ENCODE measurements at regions not wholly inside any gene's neighbourhood (a gene's known extent, or its start where the extent isn't known, plus 50 kb on each side); places are given as distances from the start of the nearest gene placed in this dataset.
"Not testable (repeated sequence)": the region's sequence is repeated elsewhere in the genome, so short reads cannot be mapped to it uniquely, and the experiment has no call there.

GRCh38 chr13:85216576-85216975 lies 582.6 kb downstream of the SLITRK6 start:
- no peak for DNase-seq (ENCODE audit: low spot score)

DNA sequence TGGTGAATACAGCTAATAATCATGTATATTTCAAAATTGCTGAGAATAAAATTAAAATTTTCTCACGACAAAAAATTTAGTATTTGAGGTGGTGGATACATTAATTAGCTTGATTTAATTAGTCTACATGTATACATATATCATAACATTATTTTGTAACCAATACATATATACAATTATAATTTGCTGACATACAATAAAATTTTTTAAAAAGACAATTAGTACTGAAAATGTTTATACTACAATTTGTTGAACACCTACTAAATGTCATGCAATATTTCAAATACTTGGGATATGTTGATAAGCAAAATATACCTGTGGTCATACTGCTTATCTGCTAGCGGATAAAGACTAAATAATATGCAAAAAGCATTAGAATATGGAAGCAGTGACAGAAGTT lies 586.5 kb downstream of the SLITRK6 start:
- DNase-seq (ENCODE audit: low spot score) = no peak

- DNase-seq (ENCODE audit: low spot score) = no peak
Observed at GRCh38 chr13:85204668-85205344, 594.4 kb downstream of the SLITRK6 start.

DNA sequence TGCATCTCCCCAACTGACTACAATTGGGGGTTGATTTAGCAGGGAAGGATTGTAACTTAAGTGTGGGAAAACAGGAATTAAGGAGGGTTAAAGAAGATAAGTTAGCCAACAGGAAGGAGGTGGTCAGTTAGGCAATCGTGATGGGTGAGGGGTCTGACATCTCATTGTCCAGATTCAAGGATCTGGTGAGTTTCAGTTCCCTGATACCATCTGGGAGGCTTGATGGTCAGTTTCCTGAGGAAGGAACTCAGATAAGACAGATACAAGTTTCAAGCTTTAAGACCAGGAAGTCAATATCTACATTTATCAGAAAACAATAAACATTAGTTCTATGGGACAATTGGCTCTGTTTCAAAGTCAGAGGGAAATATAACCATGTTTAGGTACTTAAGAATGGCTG lies 601.8 kb downstream of the SLITRK6 start:
- DNase-seq (ENCODE audit: low spot score) = no peak

GRCh38 chr13:85194482-85194881 lies 604.7 kb downstream of the SLITRK6 start:
- no peak for DNase-seq (ENCODE audit: low spot score)

DNA sequence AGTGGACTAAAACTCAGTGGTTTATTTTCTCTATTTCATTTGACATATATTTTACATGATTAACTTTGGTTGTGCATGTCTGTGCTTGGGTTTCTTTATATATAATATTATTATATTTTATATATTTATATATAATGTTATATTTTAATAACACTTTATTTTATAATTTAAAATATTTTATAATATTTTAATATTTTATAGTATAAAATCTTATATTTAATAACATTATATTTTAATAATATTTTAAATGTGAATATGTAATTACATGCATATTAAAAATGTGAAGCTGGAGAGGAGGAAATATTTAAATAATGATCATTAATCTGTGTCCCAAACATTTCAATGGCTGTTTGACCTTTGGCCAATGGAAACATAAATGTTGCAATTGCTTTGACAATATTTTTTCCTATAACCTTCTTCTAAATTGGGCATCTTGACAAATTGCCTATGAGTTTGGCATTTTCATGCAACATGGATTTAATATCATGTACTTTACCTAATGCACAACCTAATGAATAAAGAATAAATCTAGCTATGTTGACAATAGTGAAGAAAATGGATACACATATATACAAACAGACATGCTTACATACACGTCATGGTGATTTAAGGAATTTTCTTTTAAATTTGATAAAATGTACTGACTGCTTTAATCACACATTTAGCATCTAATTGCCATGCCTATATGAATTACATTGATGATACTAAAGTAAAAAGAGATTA lies 607.1 kb downstream of the SLITRK6 start:
- no peak for DNase-seq (ENCODE audit: low spot score)

DNA sequence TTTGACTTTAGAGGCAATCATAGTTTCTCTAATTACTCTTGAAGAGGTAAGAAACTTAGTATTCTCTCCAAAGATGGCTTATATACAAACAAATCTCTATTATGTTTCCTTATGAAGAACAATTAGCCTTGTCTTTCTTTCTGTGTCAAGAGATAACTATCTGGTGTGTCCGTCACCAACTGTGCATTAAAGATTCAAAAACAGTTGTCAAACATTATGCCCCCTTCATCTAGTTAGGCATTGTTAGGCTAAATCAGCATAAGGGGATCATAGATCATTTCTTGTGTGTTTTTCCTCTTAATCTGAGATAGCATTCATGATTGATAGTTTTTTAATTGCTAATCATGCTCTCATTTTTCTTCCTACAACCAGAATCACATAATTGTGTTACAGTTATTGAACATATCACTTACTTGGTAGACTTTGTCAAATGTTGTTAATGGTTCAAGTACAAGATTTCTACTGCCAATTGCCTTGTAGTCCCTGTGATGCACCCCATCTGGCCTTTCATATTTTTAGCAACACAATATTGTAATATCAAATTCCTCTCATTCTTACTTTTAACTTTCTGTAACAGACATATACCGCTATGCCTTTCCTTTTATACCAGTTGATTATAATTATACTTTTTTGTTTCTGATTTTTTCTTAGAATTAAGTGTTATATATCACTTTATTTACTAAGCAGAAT lies 612.7 kb downstream of the SLITRK6 start:
- no peak for DNase-seq (ENCODE audit: low spot score)

DNA sequence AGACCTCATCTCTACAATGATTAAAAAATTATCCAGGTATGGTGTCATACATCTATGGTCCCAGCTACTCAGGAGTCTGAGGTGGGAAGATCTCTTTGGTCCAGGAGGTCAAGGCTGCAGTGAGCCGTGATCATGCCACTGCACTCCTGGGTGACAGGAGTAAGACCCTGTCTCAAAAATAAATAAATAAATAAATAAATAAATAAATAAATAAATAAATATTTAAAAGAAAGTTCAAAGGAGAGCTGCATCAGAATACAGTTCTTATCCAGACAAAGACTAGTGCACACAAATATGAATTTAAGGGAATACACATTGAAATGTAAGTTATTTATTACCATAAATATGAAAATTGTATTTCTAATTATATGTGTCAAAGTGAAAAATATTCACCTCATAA lies 624.9 kb downstream of the SLITRK6 start:
- DNase-seq (ENCODE audit: low spot score) = no peak

DNA sequence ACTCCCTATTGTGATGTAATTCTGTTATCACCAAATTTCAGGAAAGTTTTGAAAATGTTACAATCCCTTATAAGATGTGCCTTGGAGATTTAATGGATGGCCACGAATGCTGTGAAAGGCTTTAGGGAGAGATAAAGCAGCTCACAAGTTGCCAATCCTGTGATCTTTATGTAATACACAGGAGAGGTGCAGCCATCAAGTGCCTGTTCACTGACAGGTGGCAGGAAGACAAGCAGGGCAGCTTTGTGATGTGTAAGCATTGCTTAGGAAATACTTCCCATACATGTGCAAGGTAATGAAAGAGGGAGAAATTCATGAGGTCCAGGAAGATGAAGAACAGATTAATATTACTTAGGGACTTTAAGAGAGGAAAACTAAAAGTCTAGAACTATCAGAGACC lies 628.8 kb downstream of the SLITRK6 start:
- DNase-seq (ENCODE audit: low spot score) = no peak

DNA sequence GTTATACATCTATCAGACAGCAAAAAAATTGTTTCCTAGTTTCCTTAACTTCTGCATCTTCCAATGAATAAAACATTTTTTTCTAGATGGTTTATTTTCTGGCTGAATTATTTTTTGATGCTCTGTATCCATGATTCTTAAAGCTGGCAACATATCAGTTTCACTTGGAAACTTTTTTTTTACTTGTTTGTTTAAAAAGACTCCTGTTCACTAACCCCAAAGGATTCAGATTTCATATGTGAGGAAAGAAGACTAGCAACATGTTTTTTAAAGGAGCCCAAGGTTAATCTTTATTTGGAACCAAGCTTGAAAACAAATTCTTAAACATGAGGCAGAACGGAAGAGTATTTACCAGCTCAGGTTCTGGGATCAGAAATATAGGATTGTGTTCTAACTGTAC lies 632.3 kb downstream of the SLITRK6 start:
- no peak for DNase-seq (ENCODE audit: low spot score)

DNA sequence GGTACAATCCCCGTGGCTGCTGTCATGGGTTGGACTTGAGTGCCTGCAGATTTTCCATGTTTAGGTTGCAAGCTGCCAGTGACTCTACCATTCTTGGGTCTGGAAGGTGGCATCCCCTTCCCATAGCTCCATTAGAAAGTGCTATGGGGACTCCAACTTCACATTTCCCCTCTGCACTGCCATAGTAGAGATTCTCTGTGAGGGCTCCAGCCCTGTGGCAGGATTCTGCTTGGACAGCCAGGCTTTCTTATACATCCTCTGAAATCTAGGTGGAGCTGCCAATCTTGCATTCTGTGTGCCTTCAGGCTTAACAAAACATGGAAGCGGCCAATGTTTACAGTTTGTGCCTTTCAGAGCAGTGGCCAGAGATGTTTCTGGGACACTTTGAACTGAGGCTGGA lies 636.2 kb downstream of the SLITRK6 start:
- no peak for DNase-seq (ENCODE audit: low spot score)

GRCh38 chr13:85148009-85148408 lies 651.2 kb downstream of the SLITRK6 start:
- peak; percentile 13 for DNase-seq (ENCODE audit: low spot score)

DNA sequence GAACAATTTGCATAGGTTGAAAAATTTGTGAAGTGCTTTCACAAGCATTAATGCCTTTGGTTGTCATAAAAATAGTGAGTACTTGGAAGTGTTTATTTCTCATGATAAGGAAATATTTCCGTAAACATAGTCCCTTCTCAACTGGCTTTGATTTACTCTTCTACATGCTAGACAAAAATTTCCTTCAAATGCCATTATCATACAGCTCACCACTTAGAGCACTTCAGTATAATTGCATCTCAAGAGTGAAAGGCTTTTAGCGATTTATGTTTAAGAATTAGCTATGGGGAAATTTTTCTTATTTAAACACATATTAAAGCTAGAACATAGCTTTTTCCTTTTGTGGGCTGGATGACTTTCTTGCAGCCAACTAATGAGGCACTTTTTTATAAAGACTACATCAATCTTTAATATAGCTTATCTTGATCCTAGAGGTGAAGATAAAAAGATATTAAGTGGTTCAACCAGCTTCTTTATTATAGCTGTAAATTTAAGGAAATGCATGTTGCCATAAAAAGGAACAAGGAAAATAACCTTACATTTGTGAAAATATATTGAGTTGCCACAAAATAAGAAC lies 656.8 kb downstream of the SLITRK6 start:
- no peak for DNase-seq (ENCODE audit: low spot score)

DNA sequence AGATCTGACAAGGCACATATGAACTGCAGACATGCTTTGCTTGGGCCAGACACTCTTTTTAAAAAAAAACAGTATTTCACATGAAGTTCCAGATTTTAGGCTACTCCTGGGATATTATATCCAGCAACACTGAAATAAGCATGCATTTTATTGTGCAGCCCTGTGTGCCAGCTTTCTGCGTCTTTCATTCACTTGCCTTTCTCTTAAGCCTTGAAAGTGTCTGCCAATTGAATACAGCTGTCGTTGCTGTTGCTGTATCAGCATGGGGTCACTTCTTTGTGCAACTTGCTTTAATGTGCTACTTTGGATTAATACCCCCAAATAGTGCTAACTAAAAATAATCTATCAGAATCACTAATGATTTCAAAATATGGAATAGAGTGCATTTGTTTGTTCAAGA lies 657.8 kb downstream of the SLITRK6 start:
- DNase-seq (ENCODE audit: low spot score) = no peak

- DNase-seq (ENCODE audit: low spot score) = peak; percentile 5
Observed at GRCh38 chr13:85140192-85140591, 659.0 kb downstream of the SLITRK6 start.

DNA sequence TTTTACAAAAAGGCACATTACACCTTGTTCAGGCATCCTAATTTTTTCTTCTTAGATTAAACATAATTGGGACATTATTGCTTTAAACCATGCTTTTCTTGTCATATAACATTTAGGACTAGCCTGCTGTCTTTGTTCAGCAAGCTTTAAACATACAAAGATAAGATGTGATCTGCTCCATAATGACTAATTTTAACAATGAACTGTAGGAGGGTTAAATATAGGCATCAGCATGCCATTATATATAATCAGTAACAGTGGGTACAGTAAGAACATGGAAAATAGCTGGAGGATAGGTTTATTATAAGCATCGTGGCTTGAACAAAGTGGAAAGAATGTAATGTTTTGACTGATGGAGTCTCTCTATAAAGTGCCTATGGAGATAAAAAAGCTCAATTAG lies 661.7 kb downstream of the SLITRK6 start:
- no peak for DNase-seq (ENCODE audit: low spot score)

- no peak for DNase-seq (ENCODE audit: low spot score)
Observed at GRCh38 chr13:85132986-85133385, 666.2 kb downstream of the SLITRK6 start.

GRCh38 chr13:85123501-85123900 lies 675.7 kb downstream of the SLITRK6 start:
- DNase-seq (ENCODE audit: low spot score) = not testable (repeated sequence)

GRCh38 chr13:85108356-85108755 lies 690.9 kb downstream of the SLITRK6 start:
- DNase-seq (ENCODE audit: low spot score) = no peak

DNA sequence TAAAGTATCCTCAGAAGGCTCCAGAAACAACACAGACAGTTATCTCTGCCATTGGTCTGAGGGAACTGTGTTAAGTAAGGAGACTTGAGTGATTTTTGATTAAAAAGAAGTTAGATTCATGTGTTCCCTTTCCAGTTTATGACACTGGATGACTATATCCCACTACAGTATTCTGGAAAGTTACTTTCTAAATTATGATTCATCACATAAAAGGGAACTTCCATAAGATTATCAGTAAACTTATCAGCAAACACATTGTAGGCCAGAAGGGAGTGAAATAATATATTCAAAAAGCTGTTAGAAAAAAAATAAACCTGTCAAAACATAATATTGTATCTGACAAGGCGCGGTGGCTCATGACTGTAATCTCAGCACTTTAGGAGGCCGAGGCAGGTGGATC lies 700.0 kb downstream of the SLITRK6 start:
- no peak for DNase-seq (ENCODE audit: low spot score)

DNA sequence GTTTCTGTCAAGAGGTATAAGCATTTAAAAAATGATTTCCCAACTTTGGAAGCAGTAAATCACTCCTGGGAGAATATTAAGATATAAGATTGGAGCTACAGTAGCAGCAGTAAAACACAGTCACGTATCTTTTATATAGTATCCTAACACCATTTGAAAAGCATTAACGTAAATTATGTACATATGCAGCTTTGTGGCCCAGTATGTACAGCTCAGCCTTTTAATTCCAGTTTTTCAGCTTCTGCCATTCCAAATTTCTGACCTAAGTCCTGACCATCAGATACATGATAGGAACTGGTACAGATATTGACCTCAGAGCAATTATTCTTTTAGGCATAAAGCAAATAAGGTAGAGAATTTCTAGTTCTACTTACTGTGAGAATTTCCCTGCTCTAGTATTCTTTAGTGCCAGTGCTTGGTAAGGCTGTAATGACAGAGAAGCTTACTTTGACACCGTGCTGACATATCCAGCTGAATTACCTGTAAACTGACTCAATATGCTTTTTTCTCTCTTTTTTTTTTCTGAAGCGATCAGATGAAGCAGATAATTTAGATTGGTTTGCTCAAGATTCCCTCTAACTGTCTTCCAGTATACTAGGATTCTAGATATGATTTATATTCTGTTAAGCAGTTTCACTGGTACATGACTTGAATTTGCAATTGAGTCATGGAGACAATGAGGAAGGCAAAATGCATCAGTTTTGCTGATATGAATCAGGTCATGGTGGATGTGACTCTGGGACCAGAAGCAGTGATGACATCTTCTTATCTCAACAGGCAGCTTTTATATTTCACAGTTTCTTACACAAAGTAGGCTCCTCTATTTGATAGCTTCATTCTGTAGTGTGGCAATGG lies 703.6 kb downstream of the SLITRK6 start:
- DNase-seq (ENCODE audit: low spot score) = no peak

GRCh38 chr13:85093808-85094207 lies 705.4 kb downstream of the SLITRK6 start:
- peak; percentile 30 for DNase-seq (ENCODE audit: low spot score)

Data from A172 (cell line).